Rectal smooth muscle tissue (tissue), 1 donor: ENCODE measurements at regions not wholly inside any gene's neighbourhood (a gene's known extent, or its start where the extent isn't known, plus 50 kb on each side); places are given as distances from the start of the nearest gene placed in this dataset.

Experiments
- H3K27ac ChIP-seq: one replicate; pipeline ENCODE4 v1.7.0; 2013; ENCODE audit warnings: low read depth, low read length, inconsistent platforms
- H3K27me3 ChIP-seq: one replicate; pipeline ENCODE4 v1.7.0; 2013; ENCODE audit warnings: low read length; ENCODE audit not compliant: control insufficient read depth, insufficient read depth
- H3K36me3 ChIP-seq: one replicate; pipeline ENCODE4 v1.7.0; 2013; ENCODE audit warnings: low read length; ENCODE audit not compliant: control insufficient read depth, insufficient read depth
- H3K4me1 ChIP-seq: one replicate; pipeline ENCODE4 v1.7.0; 2013; ENCODE audit warnings: low read length; ENCODE audit not compliant: control insufficient read depth, insufficient read depth
- H3K4me3 ChIP-seq: one replicate; pipeline ENCODE4 v1.7.0; 2013; ENCODE audit warnings: low read length
- H3K9ac ChIP-seq: one replicate; pipeline ENCODE4 v1.7.0; 2013; ENCODE audit warnings: low read length

DNA sequence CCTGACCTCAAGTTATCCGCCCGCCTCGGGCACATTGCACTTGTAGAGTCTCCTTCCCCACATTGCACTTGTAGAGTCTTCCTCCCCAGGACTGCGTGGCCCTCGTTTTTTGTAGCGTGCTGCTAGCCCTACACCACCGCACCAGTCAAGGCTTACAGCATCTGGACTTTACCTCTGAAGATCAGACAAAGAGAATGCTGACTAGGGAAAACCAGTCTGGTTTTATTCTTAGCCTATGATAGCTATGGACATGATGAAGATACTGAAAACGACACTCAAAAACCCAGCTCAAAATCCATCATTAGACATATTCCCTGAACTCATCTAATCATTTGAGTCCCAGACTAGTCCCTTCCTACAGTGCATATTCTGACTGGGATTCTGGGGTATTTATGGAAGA, 71.9 kb upstream of the AKR1E2 start:
- Histone ChIP-seq H3K27me3 (no peaks in the 10 kb centered on the region), H3K9ac (no peak overlapping the region), H3K36me3 (no peaks in the 10 kb centered on the region), H3K4me3 (no peak overlapping the region), H3K27ac (no peak overlapping the region), H3K4me1 (no peaks in the 10 kb centered on the region)

GRCh38 chr10:4751211-4751610, 74.8 kb upstream of the AKR1E2 start:
- Histone ChIP-seq H3K36me3 (no peaks in the 10 kb centered on the region), H3K4me1 (no peaks in the 10 kb centered on the region), H3K27me3 (no peaks in the 10 kb centered on the region), H3K9ac (no peak overlapping the region), H3K4me3 (no peak overlapping the region), H3K27ac (no peak overlapping the region)

- H3K9ac ChIP-seq: no peak overlapping the region
- H3K4me3 ChIP-seq: no peak overlapping the region
- H3K4me1 ChIP-seq: no peaks in the 10 kb centered on the region
- no peaks in the 10 kb centered on the region for H3K36me3 ChIP-seq
- H3K27ac ChIP-seq: no peak overlapping the region
- no peaks in the 10 kb centered on the region for H3K27me3 ChIP-seq
Measured at GRCh38 chr10:4749271-4749574, 76.8 kb upstream of the AKR1E2 start.

GRCh38 chr10:4748491-4749270, 77.3 kb upstream of the AKR1E2 start:
- Histone ChIP-seq H3K27ac (no peak overlapping the region), H3K4me3 (no peak overlapping the region), H3K27me3 (no peaks in the 10 kb centered on the region), H3K9ac (no peak overlapping the region), H3K4me1 (no peaks in the 10 kb centered on the region), H3K36me3 (no peaks in the 10 kb centered on the region)

- Histone ChIP-seq H3K27ac (no peak overlapping the region), H3K27me3 (no peaks in the 10 kb centered on the region), H3K4me1 (no peaks in the 10 kb centered on the region), H3K36me3 (no peaks in the 10 kb centered on the region), H3K9ac (no peak overlapping the region), H3K4me3 (no peak overlapping the region)
Measured at GRCh38 chr10:4742217-4742616, 83.8 kb upstream of the AKR1E2 start.

DNA sequence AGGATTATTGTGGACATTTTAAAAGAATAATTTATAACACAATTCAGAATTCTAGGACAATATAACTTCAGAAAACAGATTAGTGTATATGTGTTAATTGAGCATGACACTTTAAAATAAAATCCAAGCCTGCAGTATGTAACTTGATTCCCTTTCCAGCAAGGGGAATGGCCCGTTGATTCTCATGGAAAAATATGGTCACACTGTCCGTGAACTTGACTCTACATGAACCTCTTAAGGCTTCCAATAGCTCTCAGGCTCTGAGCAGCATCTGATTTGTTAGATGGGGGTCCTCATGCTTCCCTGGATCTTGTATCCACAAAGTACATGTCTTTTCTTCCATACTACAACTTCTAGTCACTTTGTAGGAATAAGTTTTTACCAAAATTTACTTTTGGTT, 85.5 kb upstream of the AKR1E2 start:
- Histone ChIP-seq H3K27ac (no peak overlapping the region), H3K4me1 (no peaks in the 10 kb centered on the region)

GRCh38 chr10:4736608-4737007, 89.4 kb upstream of the AKR1E2 start:
- no peaks in the 10 kb centered on the region for H3K36me3 ChIP-seq
- no peaks in the 10 kb centered on the region for H3K4me1 ChIP-seq
- no peak overlapping the region for H3K27ac ChIP-seq
- no peaks in the 10 kb centered on the region for H3K27me3 ChIP-seq
- H3K9ac ChIP-seq: no peak overlapping the region
- no peak overlapping the region for H3K4me3 ChIP-seq

More for the DNA sequence above, 85.5 kb upstream of the AKR1E2 start:
- Histone ChIP-seq H3K27me3 (no peaks in the 10 kb centered on the region), H3K36me3 (no peaks in the 10 kb centered on the region), H3K9ac (no peak overlapping the region), H3K4me3 (no peak overlapping the region)

DNA sequence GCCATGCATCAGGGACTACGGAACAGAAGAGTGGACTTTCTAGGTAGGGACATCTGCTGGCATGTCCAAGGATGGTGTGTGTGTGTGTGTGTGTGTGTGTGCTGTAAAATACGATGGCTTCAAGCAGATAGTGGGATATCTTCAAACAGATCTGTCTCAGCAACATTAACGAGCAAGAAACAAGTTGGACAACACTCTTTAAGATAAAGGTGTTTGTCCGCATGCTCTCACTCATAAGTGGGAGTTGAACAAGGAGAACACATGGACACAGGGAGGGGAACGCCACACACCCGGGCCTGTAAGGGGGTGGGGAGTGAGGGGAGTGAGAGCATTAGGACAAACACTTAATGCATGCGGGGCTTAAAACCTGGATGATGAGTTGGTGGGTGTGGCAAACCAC, 89.8 kb upstream of the AKR1E2 start:
- Histone ChIP-seq H3K36me3 (no peaks in the 10 kb centered on the region), H3K4me1 (no peaks in the 10 kb centered on the region), H3K4me3 (no peak overlapping the region), H3K27me3 (no peaks in the 10 kb centered on the region), H3K27ac (no peak overlapping the region), H3K9ac (no peak overlapping the region)

GRCh38 chr10:4733843-4734224, 92.2 kb upstream of the AKR1E2 start:
- Histone ChIP-seq H3K36me3 (no peaks in the 10 kb centered on the region), H3K4me1 (no peaks in the 10 kb centered on the region), H3K27me3 (no peaks in the 10 kb centered on the region), H3K27ac (no peak overlapping the region), H3K4me3 (no peak overlapping the region), H3K9ac (no peak overlapping the region)

DNA sequence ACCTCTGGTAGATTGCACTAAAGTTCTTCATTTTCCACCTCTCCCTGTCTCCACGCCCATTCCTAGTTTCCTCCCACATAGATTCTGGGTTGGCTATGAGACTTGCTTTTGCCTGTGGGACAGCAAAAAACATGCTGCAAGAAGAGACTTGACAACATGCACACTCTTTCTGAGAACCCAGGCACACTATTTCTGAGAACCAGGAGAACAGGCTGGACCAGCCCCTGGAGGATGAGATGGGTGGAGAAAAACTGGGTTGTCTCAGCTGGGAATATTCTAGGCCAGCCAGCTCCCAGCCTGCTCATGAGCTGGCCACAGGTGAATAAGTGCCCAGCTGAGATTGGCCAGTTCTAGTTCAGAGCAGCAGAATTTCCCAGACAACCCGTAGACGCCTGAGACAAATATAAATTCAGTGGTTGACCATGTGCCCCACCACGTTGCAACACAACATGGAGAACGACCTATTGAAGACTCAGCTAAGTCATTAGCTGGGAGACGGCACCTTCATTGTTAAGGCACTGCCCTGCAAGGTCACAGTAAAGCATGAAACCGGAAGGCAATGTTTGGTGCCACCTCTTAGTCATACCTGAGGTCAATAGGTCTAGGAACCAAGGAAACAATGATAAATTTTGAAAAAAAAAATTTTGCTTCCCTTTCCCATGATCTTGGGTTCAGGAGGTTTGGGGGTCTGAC, 92.7 kb upstream of the AKR1E2 start:
- no peak overlapping the region for H3K27ac ChIP-seq

GRCh38 chr10:4730998-4731397, 95.0 kb upstream of the AKR1E2 start:
- no peak overlapping the region for H3K4me3 ChIP-seq
- no peaks in the 10 kb centered on the region for H3K27me3 ChIP-seq
- no peak overlapping the region for H3K27ac ChIP-seq
- no peaks in the 10 kb centered on the region for H3K4me1 ChIP-seq
- no peaks in the 10 kb centered on the region for H3K36me3 ChIP-seq
- H3K9ac ChIP-seq: no peak overlapping the region

More for the DNA sequence above, 92.7 kb upstream of the AKR1E2 start:
- H3K27me3 ChIP-seq: no peaks in the 10 kb centered on the region
- H3K36me3 ChIP-seq: no peaks in the 10 kb centered on the region
- H3K4me3 ChIP-seq: no peak overlapping the region
- no peaks in the 10 kb centered on the region for H3K4me1 ChIP-seq
- no peak overlapping the region for H3K9ac ChIP-seq

DNA sequence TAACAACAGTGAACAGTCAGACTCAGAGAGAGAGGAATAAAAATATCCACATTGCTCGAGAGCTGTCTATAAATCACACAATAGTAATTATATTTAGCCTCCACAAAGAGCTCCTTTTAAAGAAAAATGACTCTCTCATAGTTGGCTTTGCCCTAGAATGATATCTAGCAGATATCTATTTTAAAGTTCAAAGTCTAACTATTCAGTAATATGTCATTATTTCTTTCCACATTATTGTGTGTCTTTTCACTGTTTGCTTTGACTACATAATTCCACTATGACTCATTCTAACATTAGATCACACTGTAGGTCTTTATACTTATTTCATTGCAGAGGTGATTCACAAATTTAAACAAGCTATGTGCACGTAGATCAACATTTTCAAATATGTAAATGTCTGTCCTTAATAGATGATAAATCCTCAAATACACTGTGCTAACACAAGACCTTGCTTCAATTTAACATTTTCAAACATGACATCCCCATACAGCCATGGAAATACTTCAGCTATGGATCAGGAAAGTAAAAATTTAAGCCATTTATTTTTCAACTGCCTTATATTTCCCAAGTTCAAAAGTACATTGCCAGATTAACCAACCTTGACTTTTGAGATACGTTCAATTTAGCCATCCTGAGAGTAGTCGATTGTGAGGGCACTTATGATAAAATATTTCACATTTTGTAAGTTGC, 99.9 kb upstream of the AKR1E2 start:
- Histone ChIP-seq H3K27ac (no peak overlapping the region), H3K4me1 (no peaks in the 10 kb centered on the region), H3K27me3 (no peaks in the 10 kb centered on the region), H3K9ac (no peak overlapping the region), H3K36me3 (no peaks in the 10 kb centered on the region), H3K4me3 (no peak overlapping the region)
